SJSA1 (cell line): ENCODE measurements at regions not wholly inside any gene's neighbourhood (a gene's known extent, or its start where the extent isn't known, plus 50 kb on each side); places are given as distances from the start of the nearest gene placed in this dataset.

Source experiments
- DNase-seq, 2 experiments: peaks; one replicate each; pipeline ENCODE4 v3.0.0-alpha.2; 2015 to 2020; ENCODE audit warnings: low spot score in 2 of 2, low read depth in 1 of 2
- H3K27ac ChIP-seq: fragments of 250-450 bp; sonication (Bioruptor Pico); 2 replicates; pipeline ENCODE4 v1.5.1; 2020; ENCODE audit warnings: mild to moderate bottlenecking, moderate library complexity
- H3K27me3 ChIP-seq: fragments of 250-450 bp; sonication (Bioruptor Pico); replicated peaks from 2 replicates; pipeline ENCODE4 v1.5.1; 2020; ENCODE audit warnings: mild to moderate bottlenecking, moderate library complexity
- H3K36me3 ChIP-seq: fragments of 250-450 bp; sonication (Bioruptor Pico); 2 replicates; pipeline ENCODE4 v1.5.1; 2020; ENCODE audit warnings: mild to moderate bottlenecking
- H3K4me1 ChIP-seq: fragments of 250-450 bp; sonication (Bioruptor Pico); replicated peaks from 2 replicates; pipeline ENCODE4 v1.6.1; 2021; ENCODE audit warnings: mild to moderate bottlenecking
- H3K4me3 ChIP-seq: fragments of 250-450 bp; sonication (Bioruptor Pico); 2 replicates; pipeline ENCODE4 v1.5.1; 2020; ENCODE audit warnings: mild to moderate bottlenecking
- H3K9me3 ChIP-seq: fragments of 250-450 bp; sonication (Bioruptor Pico); replicated peaks from 2 replicates; pipeline ENCODE4 v1.5.1; 2020; ENCODE audit warnings: mild to moderate bottlenecking

DNA sequence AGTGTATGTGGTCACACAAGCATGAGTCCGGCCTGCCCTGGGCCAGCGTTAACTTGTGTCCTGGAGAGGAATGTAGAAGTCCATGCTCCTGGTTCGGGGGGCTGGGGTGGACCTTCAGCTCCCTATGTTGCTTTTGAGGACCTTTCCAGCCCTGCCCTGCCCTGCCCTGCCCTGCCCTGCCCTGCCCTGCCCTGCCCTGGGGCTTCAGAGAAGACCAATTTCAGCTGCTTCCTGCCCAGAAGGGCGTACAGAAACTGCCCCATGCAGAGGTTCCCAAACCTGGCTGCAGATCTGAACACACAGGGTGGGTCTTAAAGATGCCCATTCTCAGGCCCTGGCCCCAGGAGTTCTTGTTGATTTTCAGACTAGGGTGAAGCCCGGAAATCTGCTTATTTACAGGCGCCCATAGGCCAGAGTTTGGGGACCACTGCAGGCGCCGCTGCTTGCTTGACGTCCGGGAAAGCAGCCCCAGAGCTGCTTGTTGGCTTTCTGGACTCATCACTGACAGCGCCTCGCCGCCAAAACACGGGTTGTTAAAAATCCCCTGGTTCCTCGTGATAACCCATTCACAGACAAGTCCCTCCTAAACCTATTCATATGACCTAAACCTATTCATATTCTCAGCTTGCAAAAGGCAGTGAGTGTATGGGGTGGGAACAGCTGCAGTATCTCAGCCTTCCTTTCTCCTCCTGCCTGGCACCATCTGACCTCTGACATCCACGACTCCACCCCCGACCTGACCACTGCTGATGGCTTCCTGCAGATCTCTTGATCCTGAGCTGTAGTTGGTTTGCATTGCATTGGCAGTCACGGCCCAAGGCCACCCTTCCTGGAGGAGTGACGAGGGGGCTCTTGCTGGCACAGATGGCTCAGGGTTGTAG, 198.3 kb downstream of the GLI2 start:
- 0 out of 2 replicates have a peak, but pooled peaks cover 3% of the 10 kb centered on the region for H3K9me3 ChIP-seq
- H3K4me1 ChIP-seq, result peaks cover 93% of the 10 kb centered on the region
- H3K27ac ChIP-seq, result peak overlapping the region; percentile 59
- no peak for DNase-seq
- no peaks in the 10 kb centered on the region for H3K27me3 ChIP-seq
- peaks cover 38% of the 10 kb centered on the region for H3K36me3 ChIP-seq
- H3K4me3 ChIP-seq, result no peak overlapping the region

- H3K4me3 ChIP-seq, result no peak overlapping the region
- DNase-seq, result peak; percentile 92 to 95
- peaks cover 31% of the 10 kb centered on the region for H3K36me3 ChIP-seq
- H3K27me3 ChIP-seq, result no peaks in the 10 kb centered on the region
- peaks cover 97% of the 10 kb centered on the region for H3K4me1 ChIP-seq
- H3K27ac ChIP-seq, result peak overlapping the region; percentile 59
- 0 out of 2 replicates have a peak, but pooled peaks cover 3% of the 10 kb centered on the region for H3K9me3 ChIP-seq
Observed at GRCh38 chr2:120934574-120935338, 199.1 kb downstream of the GLI2 start.

- Histone ChIP-seq H3K9me3 (0 out of 2 replicates have a peak, but pooled peaks cover 3% of the 10 kb centered on the region), H3K4me1 (peaks cover 97% of the 10 kb centered on the region), H3K4me3 (no peak overlapping the region), H3K27ac (peak overlapping the region; percentile 59), H3K27me3 (no peaks in the 10 kb centered on the region), H3K36me3 (peaks cover 31% of the 10 kb centered on the region)
- peak; percentile 78 to 79 for DNase-seq
Observed at GRCh38 chr2:120935339-120936313, 200.0 kb downstream of the GLI2 start.

DNA sequence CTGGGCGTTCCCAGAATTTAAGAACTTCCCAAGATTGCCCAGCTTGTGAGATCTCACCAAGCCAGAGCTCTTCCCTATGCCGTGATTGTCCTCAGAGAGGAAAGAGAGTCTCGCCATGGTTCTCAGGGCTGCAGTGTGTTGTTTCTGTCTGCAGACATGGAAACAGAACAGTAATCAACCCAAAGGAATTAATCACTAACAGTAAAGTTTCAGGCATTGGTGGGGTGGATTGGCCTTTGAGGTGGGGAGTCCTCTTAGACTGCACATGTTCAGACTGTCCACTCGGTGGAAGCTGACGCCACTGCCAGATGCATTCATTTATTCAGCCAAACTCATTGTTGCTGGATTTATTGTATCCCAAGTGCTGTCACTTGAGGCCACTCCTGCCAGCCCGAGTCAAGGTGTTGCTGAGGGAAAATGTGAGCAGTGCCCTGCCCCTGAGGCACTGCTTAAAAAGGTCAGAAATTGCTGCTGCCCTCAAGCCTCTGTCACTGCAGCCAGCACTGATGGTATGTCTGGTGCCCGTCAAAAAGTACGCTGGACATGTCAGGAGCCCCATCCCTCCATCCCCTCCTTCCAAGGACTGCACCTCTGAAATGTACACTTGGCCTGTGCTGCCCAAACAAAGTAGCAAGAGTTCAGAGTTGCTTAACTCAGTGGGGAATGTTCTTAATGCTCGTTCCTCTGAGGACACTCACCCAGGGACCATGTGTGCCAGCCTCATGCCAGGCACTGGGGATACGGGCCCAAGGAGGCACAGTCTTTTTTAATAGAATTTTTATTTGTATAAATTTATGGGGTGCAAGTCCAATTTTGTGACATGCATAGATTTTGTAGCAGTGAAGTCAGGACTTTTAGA, 201.0 kb downstream of the GLI2 start:
- Histone ChIP-seq H3K36me3 (peaks cover 23% of the 10 kb centered on the region), H3K4me1 (peaks cover 100% of the 10 kb centered on the region), H3K4me3 (no peak overlapping the region), H3K27me3 (no peaks in the 10 kb centered on the region), H3K27ac (peak overlapping the region; percentile 59), H3K9me3 (no peaks in the 10 kb centered on the region)
- no peak for DNase-seq

DNA sequence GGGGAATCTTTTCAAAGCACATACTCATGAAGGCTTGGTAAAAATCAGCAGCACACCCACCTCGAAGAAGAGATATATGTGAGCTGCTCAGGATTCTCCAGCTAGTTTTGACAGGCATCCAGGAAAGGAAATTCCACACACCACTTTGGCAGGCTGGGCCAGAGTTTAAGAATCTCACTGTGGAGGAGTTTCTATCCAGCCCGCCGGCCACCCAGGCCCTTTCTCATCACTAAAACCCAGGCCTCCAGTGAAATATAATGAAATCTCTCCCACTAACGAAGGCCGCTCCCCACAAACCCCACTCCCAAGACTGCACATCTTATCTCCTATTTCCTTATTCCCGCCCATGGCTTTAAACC, 202.0 kb downstream of the GLI2 start:
- Histone ChIP-seq H3K27ac (peak overlapping the region; percentile 76), H3K4me3 (no peak overlapping the region)

DNA sequence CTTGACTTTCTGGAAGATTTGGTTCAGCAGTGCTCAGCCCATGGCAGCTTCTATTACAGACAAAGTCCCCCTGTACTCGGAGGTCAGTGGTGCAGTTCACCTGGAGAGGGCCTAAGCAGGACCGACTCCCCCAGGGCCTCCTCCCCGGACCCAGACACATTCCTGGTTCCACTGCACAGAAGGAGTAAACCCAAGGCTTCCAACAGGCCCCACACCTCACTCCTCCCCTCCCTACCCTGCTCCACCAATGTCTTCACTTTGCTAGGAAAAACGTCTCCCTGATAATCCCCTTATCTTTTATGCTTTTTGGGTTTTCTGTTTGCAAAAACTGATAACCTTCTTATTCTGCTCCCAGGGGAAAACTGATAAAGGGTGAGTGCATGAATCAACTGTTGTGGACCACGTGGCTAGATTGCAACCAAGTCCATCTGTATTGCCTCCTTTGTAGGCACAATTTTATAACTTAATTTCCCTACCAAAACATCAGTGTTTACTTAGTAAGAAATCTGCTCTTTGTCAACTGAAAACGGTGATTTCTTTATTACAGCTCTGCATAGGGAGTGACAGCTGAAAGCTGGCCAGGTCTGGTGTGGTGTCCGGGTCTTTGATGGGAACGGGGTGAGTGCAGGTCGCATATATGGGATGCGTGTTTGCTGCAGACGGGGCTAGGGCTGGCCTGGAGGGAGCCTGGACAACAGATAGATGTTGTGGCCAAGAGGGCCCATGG, 202.5 kb downstream of the GLI2 start:
- peaks cover 31% of the 10 kb centered on the region for H3K36me3 ChIP-seq
- H3K27me3 ChIP-seq, result no peaks in the 10 kb centered on the region
- no peak for DNase-seq
- peak overlapping the region; percentile 76 for H3K27ac ChIP-seq
- no peaks in the 10 kb centered on the region for H3K9me3 ChIP-seq
- H3K4me3 ChIP-seq, result no peak overlapping the region
- peaks cover 98% of the 10 kb centered on the region for H3K4me1 ChIP-seq

More for the DNA sequence above, 202.0 kb downstream of the GLI2 start:
- Histone ChIP-seq H3K4me1 (peaks cover 99% of the 10 kb centered on the region), H3K27me3 (no peaks in the 10 kb centered on the region), H3K36me3 (peaks cover 26% of the 10 kb centered on the region), H3K9me3 (no peaks in the 10 kb centered on the region)
- DNase-seq, result peak; percentile 62 to 63

GRCh38 chr2:120939595-120940318, 204.1 kb downstream of the GLI2 start:
- DNase-seq, result peak; percentile 71 to 82
- peaks cover 42% of the 10 kb centered on the region for H3K36me3 ChIP-seq
- no peaks in the 10 kb centered on the region for H3K9me3 ChIP-seq
- peaks cover 95% of the 10 kb centered on the region for H3K4me1 ChIP-seq
- peak overlapping the region; percentile 76 for H3K27ac ChIP-seq
- H3K4me3 ChIP-seq, result no peak overlapping the region
- H3K27me3 ChIP-seq, result no peaks in the 10 kb centered on the region

GRCh38 chr2:120940319-120940696, 204.6 kb downstream of the GLI2 start:
- H3K27me3 ChIP-seq, result no peaks in the 10 kb centered on the region
- H3K4me1 ChIP-seq, result peaks cover 89% of the 10 kb centered on the region
- no peak for DNase-seq
- H3K36me3 ChIP-seq, result peaks cover 47% of the 10 kb centered on the region
- H3K4me3 ChIP-seq, result no peak overlapping the region
- no peaks in the 10 kb centered on the region for H3K9me3 ChIP-seq
- peak overlapping the region; percentile 76 for H3K27ac ChIP-seq

DNA sequence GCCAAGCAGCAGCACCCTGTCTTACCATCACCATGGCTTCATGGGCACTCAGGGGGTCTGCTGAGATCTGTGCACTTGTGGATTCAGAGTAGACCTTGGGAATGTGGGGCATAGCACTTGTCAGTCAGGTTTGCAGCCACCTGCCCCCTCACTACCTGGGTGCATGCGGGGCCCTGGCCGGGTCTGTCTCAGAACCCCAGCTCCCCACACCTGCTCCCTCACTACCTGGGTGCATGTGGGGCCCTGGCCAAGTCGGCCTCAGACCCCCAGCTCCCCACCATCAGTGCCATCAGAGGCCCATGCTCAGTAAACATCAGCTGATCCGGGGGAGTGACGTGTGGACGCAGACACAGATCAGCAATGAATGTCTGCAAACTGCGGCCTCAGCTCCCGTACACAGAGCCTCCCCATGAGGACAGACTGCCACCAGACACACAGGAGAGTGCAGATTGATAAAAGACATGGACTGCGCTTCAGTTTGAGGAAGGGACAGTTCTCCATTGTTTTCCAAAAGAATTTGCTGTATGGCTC, 205.1 kb downstream of the GLI2 start:
- Histone ChIP-seq H3K27ac (peak overlapping the region; percentile 76; the same call in 1 of the 2 replicates), H3K36me3 (peaks cover 50% of the 10 kb centered on the region), H3K9me3 (no peaks in the 10 kb centered on the region), H3K4me3 (no peak overlapping the region), H3K27me3 (no peaks in the 10 kb centered on the region), H3K4me1 (peaks cover 84% of the 10 kb centered on the region)
- no peak for DNase-seq

- no peak overlapping the region for H3K27ac ChIP-seq
Observed at GRCh38 chr2:120941571-120942120, 206.0 kb downstream of the GLI2 start.

GRCh38 chr2:120942658-120943057, 207.0 kb downstream of the GLI2 start:
- Histone ChIP-seq H3K4me3 (no peak overlapping the region), H3K9me3 (no peaks in the 10 kb centered on the region), H3K27me3 (no peaks in the 10 kb centered on the region), H3K4me1 (peaks cover 66% of the 10 kb centered on the region), H3K36me3 (peaks cover 63% of the 10 kb centered on the region), H3K27ac (no peak overlapping the region)
- no peak for DNase-seq

More at GRCh38 chr2:120941571-120942120, 206.0 kb downstream of the GLI2 start:
- Histone ChIP-seq H3K36me3 (peaks cover 56% of the 10 kb centered on the region), H3K4me1 (peaks cover 76% of the 10 kb centered on the region), H3K4me3 (no peak overlapping the region), H3K9me3 (no peaks in the 10 kb centered on the region), H3K27me3 (no peaks in the 10 kb centered on the region)
- DNase-seq, result no peak
